GM19099 (cell line): ENCODE measurements at regions not wholly inside any gene's neighbourhood (a gene's known extent, or its start where the extent isn't known, plus 50 kb on each side); places are given as distances from the start of the nearest gene placed in this dataset.

Experiments used
- POLR2A ChIP-seq: IDR thresholded peaks from 3 replicates; pipeline ENCODE4 v1.6.1; 2011; ENCODE audit warnings: low read depth; ENCODE audit not compliant: insufficient read length; ENCODE audit errors: extremely low read depth

GRCh38 chr15:31257286-31257685 is 69.3 kb upstream of the KLF13 start:
- no peak for TF ChIP-seq POLR2A

- no peak for TF ChIP-seq POLR2A
Observed at GRCh38 chr15:31258260-31258659, 68.4 kb upstream of the KLF13 start.

- TF ChIP-seq POLR2A = no peak
Observed at GRCh38 chr15:31259562-31260252, 66.9 kb upstream of the KLF13 start.

GRCh38 chr15:31260646-31261265 is 65.9 kb upstream of the KLF13 start:
- no peak for TF ChIP-seq POLR2A

GRCh38 chr15:31261266-31262142 is 65.1 kb upstream of the KLF13 start:
- TF ChIP-seq POLR2A = no peak

- TF ChIP-seq POLR2A = no peak
Observed at GRCh38 chr15:31262143-31262530, 64.5 kb upstream of the KLF13 start.

- peak; percentile 52 for TF ChIP-seq POLR2A
Observed at GRCh38 chr15:31262901-31263671, 63.5 kb upstream of the KLF13 start.

- TF ChIP-seq POLR2A = peak; percentile 34
Observed at GRCh38 chr15:31263751-31264558, 62.7 kb upstream of the KLF13 start.

- no peak for TF ChIP-seq POLR2A
Observed at GRCh38 chr15:31264559-31265089, 62.0 kb upstream of the KLF13 start.

- TF ChIP-seq POLR2A = no peak
Observed at GRCh38 chr15:31265090-31265870, 61.4 kb upstream of the KLF13 start.

GRCh38 chr15:31265871-31266711 is 60.5 kb upstream of the KLF13 start:
- TF ChIP-seq POLR2A = peak; percentile 17

GRCh38 chr15:31266712-31267111 is 59.9 kb upstream of the KLF13 start:
- peak; percentile 25 for TF ChIP-seq POLR2A

GRCh38 chr15:31267161-31268107 is 59.2 kb upstream of the KLF13 start:
- no peak for TF ChIP-seq POLR2A
